Panc1 (cell line): ENCODE measurements at regions not wholly inside any gene's neighbourhood (a gene's known extent, or its start where the extent isn't known, plus 50 kb on each side); places are given as distances from the start of the nearest gene placed in this dataset.

Source experiments
- POLR2AphosphoS5 ChIP-seq: IDR thresholded peaks from 2 replicates; pipeline ENCODE4 v1.6.1; 2012; ENCODE audit warnings: mild to moderate bottlenecking, low read depth, low read length, moderate library complexity
- SIN3A ChIP-seq: IDR thresholded peaks from 2 replicates; pipeline ENCODE4 v1.6.1; 2012; ENCODE audit warnings: low read depth, mild to moderate bottlenecking, low read length, moderate library complexity, borderline replicate concordance; ENCODE audit not compliant: insufficient read depth
- TF ChIP-seq, protein P1 (sequence below), 2 experiments: IDR thresholded peaks; 2 replicates each; pipeline ENCODE4 v1.6.1; 2011 to 2012; ENCODE audit warnings: low read depth in 2 of 2, control low read depth in 1 of 2, low read length in 1 of 2, mild to moderate bottlenecking in 1 of 2, moderate library complexity in 1 of 2; ENCODE audit not compliant: insufficient read depth in 1 of 2
- TF ChIP-seq, protein P2 (sequence below): fragments of 450-650 bp; IDR thresholded peaks from 2 replicates; pipeline ENCODE4 v1.5.1; 2017; ENCODE audit warnings: mild to moderate bottlenecking

- TF ChIP-seq, protein P1, sequence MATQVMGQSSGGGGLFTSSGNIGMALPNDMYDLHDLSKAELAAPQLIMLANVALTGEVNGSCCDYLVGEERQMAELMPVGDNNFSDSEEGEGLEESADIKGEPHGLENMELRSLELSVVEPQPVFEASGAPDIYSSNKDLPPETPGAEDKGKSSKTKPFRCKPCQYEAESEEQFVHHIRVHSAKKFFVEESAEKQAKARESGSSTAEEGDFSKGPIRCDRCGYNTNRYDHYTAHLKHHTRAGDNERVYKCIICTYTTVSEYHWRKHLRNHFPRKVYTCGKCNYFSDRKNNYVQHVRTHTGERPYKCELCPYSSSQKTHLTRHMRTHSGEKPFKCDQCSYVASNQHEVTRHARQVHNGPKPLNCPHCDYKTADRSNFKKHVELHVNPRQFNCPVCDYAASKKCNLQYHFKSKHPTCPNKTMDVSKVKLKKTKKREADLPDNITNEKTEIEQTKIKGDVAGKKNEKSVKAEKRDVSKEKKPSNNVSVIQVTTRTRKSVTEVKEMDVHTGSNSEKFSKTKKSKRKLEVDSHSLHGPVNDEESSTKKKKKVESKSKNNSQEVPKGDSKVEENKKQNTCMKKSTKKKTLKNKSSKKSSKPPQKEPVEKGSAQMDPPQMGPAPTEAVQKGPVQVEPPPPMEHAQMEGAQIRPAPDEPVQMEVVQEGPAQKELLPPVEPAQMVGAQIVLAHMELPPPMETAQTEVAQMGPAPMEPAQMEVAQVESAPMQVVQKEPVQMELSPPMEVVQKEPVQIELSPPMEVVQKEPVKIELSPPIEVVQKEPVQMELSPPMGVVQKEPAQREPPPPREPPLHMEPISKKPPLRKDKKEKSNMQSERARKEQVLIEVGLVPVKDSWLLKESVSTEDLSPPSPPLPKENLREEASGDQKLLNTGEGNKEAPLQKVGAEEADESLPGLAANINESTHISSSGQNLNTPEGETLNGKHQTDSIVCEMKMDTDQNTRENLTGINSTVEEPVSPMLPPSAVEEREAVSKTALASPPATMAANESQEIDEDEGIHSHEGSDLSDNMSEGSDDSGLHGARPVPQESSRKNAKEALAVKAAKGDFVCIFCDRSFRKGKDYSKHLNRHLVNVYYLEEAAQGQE (IDR thresholded peaks at IDR 0.05; ENCODE audit: insufficient read depth in 1 of 2, low read depth in 2 of 2, low read length in 1 of 2), result no peak
- TF ChIP-seq, protein P2, sequence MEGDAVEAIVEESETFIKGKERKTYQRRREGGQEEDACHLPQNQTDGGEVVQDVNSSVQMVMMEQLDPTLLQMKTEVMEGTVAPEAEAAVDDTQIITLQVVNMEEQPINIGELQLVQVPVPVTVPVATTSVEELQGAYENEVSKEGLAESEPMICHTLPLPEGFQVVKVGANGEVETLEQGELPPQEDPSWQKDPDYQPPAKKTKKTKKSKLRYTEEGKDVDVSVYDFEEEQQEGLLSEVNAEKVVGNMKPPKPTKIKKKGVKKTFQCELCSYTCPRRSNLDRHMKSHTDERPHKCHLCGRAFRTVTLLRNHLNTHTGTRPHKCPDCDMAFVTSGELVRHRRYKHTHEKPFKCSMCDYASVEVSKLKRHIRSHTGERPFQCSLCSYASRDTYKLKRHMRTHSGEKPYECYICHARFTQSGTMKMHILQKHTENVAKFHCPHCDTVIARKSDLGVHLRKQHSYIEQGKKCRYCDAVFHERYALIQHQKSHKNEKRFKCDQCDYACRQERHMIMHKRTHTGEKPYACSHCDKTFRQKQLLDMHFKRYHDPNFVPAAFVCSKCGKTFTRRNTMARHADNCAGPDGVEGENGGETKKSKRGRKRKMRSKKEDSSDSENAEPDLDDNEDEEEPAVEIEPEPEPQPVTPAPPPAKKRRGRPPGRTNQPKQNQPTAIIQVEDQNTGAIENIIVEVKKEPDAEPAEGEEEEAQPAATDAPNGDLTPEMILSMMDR, result no peak
- TF ChIP-seq POLR2AphosphoS5, result no peak
- TF ChIP-seq SIN3A, result no peak
Measured at GRCh38 chr10:111921821-111922220, 261.7 kb downstream of the GPAM start.
